HCT116 (cell line): ENCODE measurements at regions not wholly inside any gene's neighbourhood (a gene's known extent, or its start where the extent isn't known, plus 50 kb on each side); places are given as distances from the start of the nearest gene placed in this dataset.

Source experiments
- EGR1 ChIP-seq: IDR thresholded peaks from 2 replicates; pipeline ENCODE4 v1.6.1; 2012; ENCODE audit warnings: low read depth
- EZH2 ChIP-seq: fragments of 200-600 bp; sonication (generic); IDR thresholded peaks from 2 replicates; pipeline ENCODE4 v1.6.1; 2017; ENCODE audit warnings: antibody characterized with exemption, mixed run types
- EZH2phosphoT487 ChIP-seq: fragments of 200-600 bp; IDR thresholded peaks from 2 replicates; pipeline ENCODE4 v1.6.1; 2018; ENCODE audit warnings: antibody characterized with exemption, borderline replicate concordance
- POLR2A ChIP-seq: IDR thresholded peaks from 2 replicates; pipeline ENCODE4 v1.7.0; 2011; ENCODE audit warnings: borderline replicate concordance; ENCODE audit not compliant: insufficient read depth, insufficient read length; ENCODE audit errors: extremely low read depth
- YY1 ChIP-seq: IDR thresholded peaks from 2 replicates; pipeline ENCODE4 v1.6.1; 2011; ENCODE audit warnings: low read length, low read depth, moderate library complexity, mild to moderate bottlenecking; ENCODE audit not compliant: insufficient replicate concordance; ENCODE audit errors: extremely low read depth
- TF ChIP-seq, protein P1 (sequence below), 3 experiments: fragments of 200-600 bp in 1 of 3; sonication (generic) in 1 of 3; IDR thresholded peaks in 2 of 3; conservative IDR thresholded peaks in 1 of 3; 2 replicates each; pipeline ENCODE4 v1.5.1; 2012 to 2017; ENCODE audit warnings: low read depth in 2 of 3, low read length in 2 of 3, antibody characterized with exemption in 1 of 3, borderline replicate concordance in 1 of 3, control low read depth in 1 of 3, mild to moderate bottlenecking in 1 of 3, mixed read lengths in 1 of 3, mixed run types in 1 of 3, moderate library complexity in 1 of 3; ENCODE audit not compliant: insufficient read depth in 1 of 3

GRCh38 chr19:28042516-28042915, 1170.4 kb downstream of the UQCRFS1 start:
- TF ChIP-seq EZH2 (no peak), POLR2A (no peak), YY1 (no peak), EGR1 (no peak), EZH2phosphoT487 (no peak)
- TF ChIP-seq, protein P1, sequence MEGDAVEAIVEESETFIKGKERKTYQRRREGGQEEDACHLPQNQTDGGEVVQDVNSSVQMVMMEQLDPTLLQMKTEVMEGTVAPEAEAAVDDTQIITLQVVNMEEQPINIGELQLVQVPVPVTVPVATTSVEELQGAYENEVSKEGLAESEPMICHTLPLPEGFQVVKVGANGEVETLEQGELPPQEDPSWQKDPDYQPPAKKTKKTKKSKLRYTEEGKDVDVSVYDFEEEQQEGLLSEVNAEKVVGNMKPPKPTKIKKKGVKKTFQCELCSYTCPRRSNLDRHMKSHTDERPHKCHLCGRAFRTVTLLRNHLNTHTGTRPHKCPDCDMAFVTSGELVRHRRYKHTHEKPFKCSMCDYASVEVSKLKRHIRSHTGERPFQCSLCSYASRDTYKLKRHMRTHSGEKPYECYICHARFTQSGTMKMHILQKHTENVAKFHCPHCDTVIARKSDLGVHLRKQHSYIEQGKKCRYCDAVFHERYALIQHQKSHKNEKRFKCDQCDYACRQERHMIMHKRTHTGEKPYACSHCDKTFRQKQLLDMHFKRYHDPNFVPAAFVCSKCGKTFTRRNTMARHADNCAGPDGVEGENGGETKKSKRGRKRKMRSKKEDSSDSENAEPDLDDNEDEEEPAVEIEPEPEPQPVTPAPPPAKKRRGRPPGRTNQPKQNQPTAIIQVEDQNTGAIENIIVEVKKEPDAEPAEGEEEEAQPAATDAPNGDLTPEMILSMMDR (IDR thresholded peaks at IDR 0.05 in 2 of 3, conservative IDR thresholded peaks at IDR 0.05 in 1 of 3; ENCODE audit: borderline replicate concordance in 1 of 3, insufficient read depth in 1 of 3, low read depth in 2 of 3, low read length in 2 of 3): no peak
